Adrenal gland (tissue), 9 donors: ENCODE measurements at regions not wholly inside any gene's neighbourhood (a gene's known extent, or its start where the extent isn't known, plus 50 kb on each side); places are given as distances from the start of the nearest gene placed in this dataset.

Experiments
- DNase-seq, 7 donors: peaks; one replicate each; pipeline ENCODE4 v3.0.0-alpha.2; 2019 to 2020
- H3K27ac ChIP-seq, 5 donors: fragments of 200-600 bp; sonication (generic) in 4 of 5; 1 replicate in 3 of 5; 2 replicates in 2 of 5; pipeline versions ENCODE4 v1.5.1 to v1.8.0; 2016 to 2020; ENCODE audit warnings: mild to moderate bottlenecking in 1 of 5
- H3K27me3 ChIP-seq: fragments of 200-600 bp; 2 replicates; pipeline ENCODE4 v1.8.0; 2021
- H3K36me3 ChIP-seq, 2 donors: fragments of 200-600 bp; replicated peaks in 1 of 2; 1 replicate in 1 of 2; 2 replicates in 1 of 2; pipeline versions ENCODE4 v1.5.1 to v1.8.0; 2018 to 2022
- H3K4me1 ChIP-seq, 2 donors: fragments of 200-600 bp; replicated peaks in 1 of 2; 1 replicate in 1 of 2; 2 replicates in 1 of 2; pipeline versions ENCODE4 v1.5.1 to v1.8.0; 2018 to 2021
- H3K4me3 ChIP-seq, 4 donors: fragments of 200-600 bp; sonication (generic) in 3 of 4; one replicate each; pipeline ENCODE4 v1.5.1; 2016 to 2018
- H3K9me3 ChIP-seq, 3 donors: fragments of 200-600 bp; sonication (generic) in 1 of 3; replicated peaks in 1 of 3; 1 replicate in 2 of 3; 2 replicates in 1 of 3; pipeline versions ENCODE4 v1.5.1 to v1.8.0; 2016 to 2021
- CTCF ChIP-seq, 6 experiments: fragments of 450-650 bp in 4 of 6; fragments of 200-600 bp in 2 of 6; sonication (generic) in 1 of 6; IDR thresholded peaks; 1 replicate in 5 of 6; 2 replicates in 1 of 6; pipeline versions ENCODE4 v1.5.1 to v1.8.0; 2016 to 2021; ENCODE audit warnings: antibody characterized with exemption in 6 of 6, mild to moderate bottlenecking in 2 of 6, moderate library complexity in 1 of 6
- POLR2A ChIP-seq, 2 donors: fragments of 450-650 bp; IDR thresholded peaks; one replicate each; pipeline ENCODE4 v1.6.1; 2017; ENCODE audit warnings: antibody characterized with exemption in 2 of 2, mild to moderate bottlenecking in 2 of 2, moderate library complexity in 1 of 2
- WGBS, 4 donors: extraction: QIAGEN DNeasy Blood & Tissue Kit in 2 of 4; methylation state at CpG; one replicate each; pipeline versions ENCODE4 v1.1.5 to v1.1.7; 2013 to 2017; 5-methylcytosine and 5-hydroxymethylcytosine counted together
- intact Hi-C, 2 donors: fragments of 100-400 bp; cut with DNase I; formaldehyde crosslinking; loops; one replicate each; pipeline versions ENCODE4 v1.14.1 to v1.15.0; 2022 to 2023
- donor health status: healthy with polysubstance abuse.
- donor health status: Bipolar disorder and iron deficiency.
- donor health status: DM: yes; HTN: yes; CAD: no.
- donor health status: DM: no; HTN: no; CAD: no.
- donor health status: DM: no; HTN: no; CAD: no.

GRCh38 chr20:43799741-43800140, 72.9 kb upstream of the GTSF1L start:
- no peak for TF ChIP-seq POLR2A (IDR thresholded peaks at IDR 0.05)
- TF ChIP-seq CTCF (IDR thresholded peaks at IDR 0.05) = no peak
- 79 to 94% (median 86%) methylated on average over 5 of the region's 5 CpGs for WGBS, 4 donors
- DNase-seq = no peak
- Histone ChIP-seq H3K36me3 (no peaks in the 10 kb centered on the region), H3K27me3 (no peaks in the 10 kb centered on the region), H3K4me1 (no peaks in the 10 kb centered on the region), H3K4me3 (no peak overlapping the region), H3K9me3 (peaks cover 0 to 2% (median 0%) of the 10 kb centered on the region in 3 donors), H3K27ac (no peak overlapping the region)
- intact Hi-C loops = no loop called here

- no peaks in the 10 kb centered on the region for H3K27me3 ChIP-seq
- H3K9me3 ChIP-seq = no peaks in the 10 kb centered on the region
- H3K36me3 ChIP-seq = no peaks in the 10 kb centered on the region
- intact Hi-C loops = no loop called here
- no peak for DNase-seq
- no peaks in the 10 kb centered on the region for H3K4me1 ChIP-seq
- no peak for TF ChIP-seq POLR2A (IDR thresholded peaks at IDR 0.05)
- no peak for TF ChIP-seq CTCF (IDR thresholded peaks at IDR 0.05)
- WGBS, 4 donors = 47 to 61% (median 59%) methylated on average over 9 to 11 of the region's 11 CpGs
- no peak overlapping the region for H3K4me3 ChIP-seq
- H3K27ac ChIP-seq = no peak overlapping the region
Measured at GRCh38 chr20:43799150-43799711, 72.4 kb upstream of the GTSF1L start.

- no peaks in the 10 kb centered on the region for H3K27me3 ChIP-seq
- TF ChIP-seq POLR2A (IDR thresholded peaks at IDR 0.05) (no peak), CTCF (IDR thresholded peaks at IDR 0.05) (no peak)
- no peak overlapping the region for H3K27ac ChIP-seq
- H3K9me3 ChIP-seq = no peaks in the 10 kb centered on the region
- intact Hi-C loops = no loop called here
- no peak overlapping the region for H3K4me3 ChIP-seq
- no peak for DNase-seq
- no peaks in the 10 kb centered on the region for H3K36me3 ChIP-seq
- H3K4me1 ChIP-seq = no peaks in the 10 kb centered on the region
- 62 to 68% (median 67%) methylated on average over 7 of the region's 7 CpGs for WGBS, 4 donors
Measured at GRCh38 chr20:43798291-43799149, 71.7 kb upstream of the GTSF1L start.

- H3K36me3 ChIP-seq = no peaks in the 10 kb centered on the region
- no peaks in the 10 kb centered on the region for H3K27me3 ChIP-seq
- no peak for DNase-seq
- TF ChIP-seq POLR2A (IDR thresholded peaks at IDR 0.05) (no peak), CTCF (IDR thresholded peaks at IDR 0.05) (no peak)
- H3K9me3 ChIP-seq = no peaks in the 10 kb centered on the region
- no peak overlapping the region for H3K4me3 ChIP-seq
- intact Hi-C loops = no loop called here
- H3K4me1 ChIP-seq = no peaks in the 10 kb centered on the region
- H3K27ac ChIP-seq = no peak overlapping the region
- 79 to 89% (median 82%) methylated on average over 2 of the region's 2 CpGs for WGBS, 4 donors
Measured at GRCh38 chr20:43794326-43794725, 67.5 kb upstream of the GTSF1L start.
